Lung (tissue), 11 donors: ENCODE measurements at regions not wholly inside any gene's neighbourhood (a gene's known extent, or its start where the extent isn't known, plus 50 kb on each side); places are given as distances from the start of the nearest gene placed in this dataset.

Experiments used
- ATAC-seq: fragments of 200-7000 bp; cut with Tn5 transposase; one replicate; pipeline ENCODE4 v1.9.1; 2020; ENCODE audit warnings: moderate number of reproducible peaks; ENCODE audit not compliant: insufficient read depth, low FRiP score
- DNase-seq, 3 donors: peaks; one replicate each; pipeline ENCODE4 v3.0.0-alpha.2; 2013 to 2017
- H3K27ac ChIP-seq, 2 donors: one replicate each; pipeline ENCODE4 v1.5.1; 2013; ENCODE audit warnings: mild to moderate bottlenecking in 2 of 2, moderate library complexity in 2 of 2, control low read depth in 1 of 2, inconsistent platforms in 1 of 2, low read depth in 1 of 2, low read length in 1 of 2
- H3K27me3 ChIP-seq, 3 donors: one replicate each; pipeline ENCODE4 v1.5.1; 2013; ENCODE audit warnings: low read length in 2 of 3; ENCODE audit not compliant: control insufficient read depth in 3 of 3, insufficient read depth in 3 of 3
- H3K36me3 ChIP-seq, 4 donors: one replicate each; pipeline ENCODE4 v1.5.1; 2013; ENCODE audit warnings: low read length in 4 of 4, mild to moderate bottlenecking in 1 of 4, moderate library complexity in 1 of 4; ENCODE audit not compliant: control insufficient read depth in 4 of 4, insufficient read depth in 4 of 4
- H3K4me1 ChIP-seq, 5 donors: one replicate each; pipeline ENCODE4 v1.5.1; 2013; ENCODE audit warnings: low read length in 5 of 5, mild to moderate bottlenecking in 2 of 5, moderate library complexity in 1 of 5; ENCODE audit not compliant: control insufficient read depth in 5 of 5, insufficient read depth in 5 of 5
- H3K4me3 ChIP-seq: one replicate; pipeline ENCODE4 v1.5.1; 2013; ENCODE audit warnings: mild to moderate bottlenecking, control low read depth, moderate library complexity
- H3K9ac ChIP-seq, 2 donors: one replicate each; pipeline ENCODE4 v1.5.1; 2013; ENCODE audit warnings: low read length in 2 of 2, control low read depth in 1 of 2; ENCODE audit not compliant: insufficient read depth in 1 of 2
- H3K9me3 ChIP-seq, 4 donors: one replicate each; pipeline ENCODE4 v1.5.1; 2013; ENCODE audit warnings: low read length in 3 of 4, mild to moderate bottlenecking in 1 of 4, moderate library complexity in 1 of 4; ENCODE audit not compliant: control insufficient read depth in 4 of 4, insufficient read depth in 3 of 4
- CTCF ChIP-seq: IDR thresholded peaks from 2 replicates; pipeline ENCODE4 v1.5.1; 2012; ENCODE audit warnings: mild to moderate bottlenecking; ENCODE audit errors: control extremely low read depth, extremely low read depth
- WGBS, 2 donors: extraction: QIAGEN DNeasy Blood & Tissue Kit; methylation state at CpG; one replicate each; pipeline ENCODE4 v1.1.7; 2013; 5-methylcytosine and 5-hydroxymethylcytosine counted together
- donor health status: control.
- donor health status: control.
- donor health status: Bipolar disorder and iron deficiency.
- donor health status: healthy.
- donor health status: DM: yes; HTN: yes; CAD: no.

DNA sequence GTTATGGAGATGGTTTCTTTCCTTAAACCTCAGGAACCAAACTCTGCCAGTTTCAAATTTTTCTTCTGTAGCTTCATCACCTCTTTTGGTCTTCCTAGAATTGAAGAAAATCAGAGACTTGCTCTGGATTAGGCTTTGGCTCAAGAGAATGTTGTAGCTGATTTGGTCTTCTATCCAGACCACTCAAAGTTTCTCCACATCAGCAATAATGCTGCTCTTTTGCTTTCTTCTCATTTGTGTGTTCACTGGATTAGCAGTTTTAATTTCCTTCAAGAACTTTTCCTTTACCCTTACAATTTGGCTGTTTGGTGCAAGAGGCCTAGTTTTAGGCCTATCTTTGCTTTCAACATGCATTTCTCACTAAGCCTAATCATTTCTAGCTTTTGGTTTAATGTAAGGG is 78.1 kb upstream of the PLCB4 start:
- Histone ChIP-seq H3K9ac (no peak overlapping the region), H3K4me3 (no peak overlapping the region), H3K27me3 (no peaks in the 10 kb centered on the region), H3K36me3 (no peaks in the 10 kb centered on the region), H3K9me3 (no peaks in the 10 kb centered on the region), H3K4me1 (no peaks in the 10 kb centered on the region), H3K27ac (no peak overlapping the region)
- no peak for DNase-seq
- TF ChIP-seq CTCF, result no peak
- ATAC-seq, result no peak

GRCh38 chr20:8994045-8994444 is 74.8 kb upstream of the PLCB4 start:
- DNase-seq, result no peak
- Histone ChIP-seq H3K27me3 (no peaks in the 10 kb centered on the region), H3K4me3 (no peak overlapping the region), H3K36me3 (no peaks in the 10 kb centered on the region), H3K4me1 (no peaks in the 10 kb centered on the region), H3K9me3 (no peaks in the 10 kb centered on the region), H3K27ac (no peak overlapping the region), H3K9ac (no peak overlapping the region)
- no peak for TF ChIP-seq CTCF
- no peak for ATAC-seq
- WGBS, 2 donors, result 55 to 66% methylated on average over 4 of the region's 4 CpGs

- WGBS, 2 donors, result 47 to 78% methylated on average over 3 of the region's 3 CpGs
- Histone ChIP-seq H3K9ac (no peak overlapping the region), H3K9me3 (no peaks in the 10 kb centered on the region), H3K36me3 (no peaks in the 10 kb centered on the region), H3K4me3 (no peak overlapping the region), H3K4me1 (no peaks in the 10 kb centered on the region), H3K27ac (no peak overlapping the region), H3K27me3 (no peaks in the 10 kb centered on the region)
- ATAC-seq (no peak), DNase-seq (no peak)
- TF ChIP-seq CTCF, result no peak
Observed at GRCh38 chr20:8995761-8996160, 73.1 kb upstream of the PLCB4 start.

DNA sequence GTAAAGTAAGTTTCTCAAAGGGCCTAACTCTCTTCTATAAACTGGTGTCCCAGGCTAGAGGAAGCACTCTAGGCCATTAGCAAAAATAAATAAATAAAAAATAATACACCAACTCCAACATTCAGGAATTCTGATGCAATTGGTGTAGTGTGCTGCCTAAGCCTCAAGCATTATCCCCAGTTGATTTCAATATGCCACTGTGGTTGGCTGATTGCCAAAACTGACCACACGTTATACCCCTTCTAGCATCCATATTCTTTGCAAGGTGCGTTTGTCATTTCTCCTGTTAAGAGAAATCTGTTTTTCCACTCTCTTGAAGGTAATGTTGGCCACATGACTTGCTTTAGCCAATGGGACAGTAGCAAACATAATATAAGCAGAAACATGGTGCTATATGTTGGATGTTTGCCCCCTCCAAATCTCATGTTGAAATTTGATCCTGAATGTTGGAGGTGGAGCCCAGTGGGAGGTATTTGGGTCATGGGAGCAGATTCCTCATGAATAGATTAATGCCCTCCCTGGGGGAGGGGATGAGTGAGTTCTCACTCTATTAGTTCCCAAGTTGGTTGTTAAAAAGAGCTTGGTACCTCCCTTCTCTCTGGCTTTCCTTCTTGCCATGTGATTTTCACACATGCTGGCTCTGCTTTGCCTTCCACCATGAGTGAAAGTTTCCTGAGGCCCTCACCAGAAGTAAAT is 71.9 kb upstream of the PLCB4 start:
- 79 to 80% methylated on average over 2 of the region's 2 CpGs for WGBS, 2 donors
- no peak for ATAC-seq
- H3K36me3 ChIP-seq, result no peaks in the 10 kb centered on the region

More for the DNA sequence above, 71.9 kb upstream of the PLCB4 start:
- no peak for TF ChIP-seq CTCF
- Histone ChIP-seq H3K9me3 (no peaks in the 10 kb centered on the region), H3K4me3 (no peak overlapping the region), H3K27me3 (no peaks in the 10 kb centered on the region), H3K27ac (no peak overlapping the region), H3K9ac (no peak overlapping the region), H3K4me1 (no peaks in the 10 kb centered on the region)
- DNase-seq, result no peak
